Neutrophil (primary cell): ENCODE measurements at regions not wholly inside any gene's neighbourhood (a gene's known extent, or its start where the extent isn't known, plus 50 kb on each side); places are given as distances from the start of the nearest gene placed in this dataset.
"Not testable (repeated sequence)": the region's sequence is repeated elsewhere in the genome, so short reads cannot be mapped to it uniquely, and the experiment has no call there.

Experiments
- H3K27ac ChIP-seq: fragments of 200-600 bp; sonication (generic); 2 replicates; pipeline ENCODE4 v1.5.1; 2016; ENCODE audit warnings: mild to moderate bottlenecking, moderate library complexity
- H3K27me3 ChIP-seq: fragments of 200-600 bp; sonication (generic); 2 replicates; pipeline ENCODE4 v1.6.0; 2016; ENCODE audit warnings: mild to moderate bottlenecking
- H3K36me3 ChIP-seq: fragments of 200-600 bp; sonication (generic); 2 replicates; pipeline ENCODE4 v1.5.1; 2017
- H3K4me1 ChIP-seq, 2 experiments: fragments of 200-600 bp in 1 of 2; sonication (generic) in 1 of 2; 1 replicate in 1 of 2; 2 replicates in 1 of 2; pipeline versions ENCODE4 v1.5.1 to v1.6.1; 2013 to 2016; ENCODE audit warnings: low read depth in 1 of 2, low read length in 1 of 2, mild to moderate bottlenecking in 1 of 2, moderate library complexity in 1 of 2; ENCODE audit not compliant: control insufficient read depth in 1 of 2, insufficient read depth in 1 of 2
- H3K4me3 ChIP-seq, 2 experiments: fragments of 200-600 bp in 1 of 2; sonication (generic) in 1 of 2; 1 replicate in 1 of 2; 2 replicates in 1 of 2; pipeline ENCODE4 v1.5.1; 2013 to 2016; ENCODE audit warnings: low read depth in 1 of 2, low read length in 1 of 2, mild to moderate bottlenecking in 1 of 2, moderate library complexity in 1 of 2
- H3K9me3 ChIP-seq: fragments of 200-600 bp; sonication (generic); 2 replicates; pipeline ENCODE4 v1.5.1; 2016
- TF ChIP-seq, protein P1 (sequence below): fragments of 200-600 bp; sonication (generic); IDR thresholded peaks from 2 replicates; pipeline ENCODE4 v1.5.1; 2016; ENCODE audit warnings: antibody characterized with exemption

- no peak overlapping the region for H3K27ac ChIP-seq
- TF ChIP-seq, protein P1, sequence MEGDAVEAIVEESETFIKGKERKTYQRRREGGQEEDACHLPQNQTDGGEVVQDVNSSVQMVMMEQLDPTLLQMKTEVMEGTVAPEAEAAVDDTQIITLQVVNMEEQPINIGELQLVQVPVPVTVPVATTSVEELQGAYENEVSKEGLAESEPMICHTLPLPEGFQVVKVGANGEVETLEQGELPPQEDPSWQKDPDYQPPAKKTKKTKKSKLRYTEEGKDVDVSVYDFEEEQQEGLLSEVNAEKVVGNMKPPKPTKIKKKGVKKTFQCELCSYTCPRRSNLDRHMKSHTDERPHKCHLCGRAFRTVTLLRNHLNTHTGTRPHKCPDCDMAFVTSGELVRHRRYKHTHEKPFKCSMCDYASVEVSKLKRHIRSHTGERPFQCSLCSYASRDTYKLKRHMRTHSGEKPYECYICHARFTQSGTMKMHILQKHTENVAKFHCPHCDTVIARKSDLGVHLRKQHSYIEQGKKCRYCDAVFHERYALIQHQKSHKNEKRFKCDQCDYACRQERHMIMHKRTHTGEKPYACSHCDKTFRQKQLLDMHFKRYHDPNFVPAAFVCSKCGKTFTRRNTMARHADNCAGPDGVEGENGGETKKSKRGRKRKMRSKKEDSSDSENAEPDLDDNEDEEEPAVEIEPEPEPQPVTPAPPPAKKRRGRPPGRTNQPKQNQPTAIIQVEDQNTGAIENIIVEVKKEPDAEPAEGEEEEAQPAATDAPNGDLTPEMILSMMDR = no peak
- H3K9me3 ChIP-seq = no peaks in the 10 kb centered on the region
- no peak overlapping the region for H3K4me3 ChIP-seq
- peaks cover 31 to 34% of the 10 kb centered on the region in 2 experiments for H3K4me1 ChIP-seq
- H3K27me3 ChIP-seq = no peaks in the 10 kb centered on the region
- H3K36me3 ChIP-seq = no peaks in the 10 kb centered on the region
Measured at GRCh38 chr2:84236288-84236687, 222.8 kb downstream of the SUCLG1 start.

DNA sequence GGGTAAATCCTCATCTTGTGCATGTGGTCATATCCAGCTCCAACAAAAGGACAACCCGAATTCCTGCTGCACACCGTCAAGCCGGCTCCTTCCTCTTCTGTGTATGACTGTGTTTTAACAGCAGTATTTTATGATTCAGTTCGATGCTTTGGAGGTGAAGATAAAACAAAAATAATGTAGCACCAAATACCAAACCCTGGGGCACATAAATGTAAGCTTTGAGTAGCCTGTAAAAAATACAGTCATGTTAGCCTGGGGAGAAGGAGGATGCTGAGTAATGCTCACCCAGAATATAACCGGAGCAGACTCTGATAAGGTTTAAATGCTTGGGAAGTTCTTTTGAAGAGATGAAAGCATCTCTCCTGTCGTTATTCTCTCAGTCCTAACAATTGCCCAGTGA is 225.0 kb downstream of the SUCLG1 start:
- Histone ChIP-seq H3K36me3 (no peaks in the 10 kb centered on the region), H3K4me1 (peaks cover 13% of the 10 kb centered on the region in 2 experiments), H3K27ac (no peak overlapping the region), H3K27me3 (no peaks in the 10 kb centered on the region), H3K9me3 (no peaks in the 10 kb centered on the region), H3K4me3 (no peak overlapping the region)
- TF ChIP-seq, protein P1 = no peak

- H3K9me3 ChIP-seq = no peaks in the 10 kb centered on the region
- H3K4me1 ChIP-seq = no peaks in the 10 kb centered on the region
- no peak overlapping the region for H3K27ac ChIP-seq
- no peak overlapping the region for H3K4me3 ChIP-seq
- no peaks in the 10 kb centered on the region for H3K27me3 ChIP-seq
- TF ChIP-seq, protein P1 = no peak
- H3K36me3 ChIP-seq = no peaks in the 10 kb centered on the region
Measured at GRCh38 chr2:84231478-84231877, 227.6 kb downstream of the SUCLG1 start.

- Histone ChIP-seq H3K4me1 (no peaks in the 10 kb centered on the region), H3K36me3 (no peaks in the 10 kb centered on the region), H3K9me3 (no peaks in the 10 kb centered on the region), H3K27me3 (no peaks in the 10 kb centered on the region), H3K4me3 (no peak overlapping the region), H3K27ac (no peak overlapping the region)
- TF ChIP-seq, protein P1 = no peak
Measured at GRCh38 chr2:84224121-84224520, 235.0 kb downstream of the SUCLG1 start.

GRCh38 chr2:84223191-84223590 is 235.9 kb downstream of the SUCLG1 start:
- no peak overlapping the region for H3K27ac ChIP-seq
- H3K9me3 ChIP-seq = no peaks in the 10 kb centered on the region
- TF ChIP-seq, protein P1 = no peak

DNA sequence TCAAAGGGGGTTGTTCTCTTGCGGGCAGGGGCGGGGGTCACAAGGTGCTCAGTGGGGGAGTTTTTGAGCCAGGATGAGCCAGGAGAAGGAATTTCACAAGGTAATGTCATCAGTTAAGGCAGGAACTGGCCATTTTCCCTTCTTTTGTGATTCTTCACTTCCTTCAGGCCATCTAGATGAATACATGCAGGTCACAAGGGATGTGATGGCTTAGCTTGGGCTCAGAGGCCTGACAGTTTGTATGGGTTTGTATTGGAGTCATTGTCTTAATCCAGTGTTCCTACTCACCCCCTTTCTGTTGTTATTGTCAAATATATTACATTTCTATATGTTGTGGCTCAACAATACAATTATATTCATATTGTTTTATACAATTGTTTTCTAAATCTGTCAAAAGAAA is 238.0 kb downstream of the SUCLG1 start:
- H3K4me3 ChIP-seq, H3K27me3 ChIP-seq, H3K9me3 ChIP-seq, H3K4me1 ChIP-seq, H3K27ac ChIP-seq, H3K36me3 ChIP-seq: not testable (repeated sequence)

More at GRCh38 chr2:84223191-84223590, 235.9 kb downstream of the SUCLG1 start:
- no peaks in the 10 kb centered on the region for H3K27me3 ChIP-seq
- H3K4me1 ChIP-seq = no peaks in the 10 kb centered on the region
- no peaks in the 10 kb centered on the region for H3K36me3 ChIP-seq
- no peak overlapping the region for H3K4me3 ChIP-seq
